Esophagus squamous epithelium (tissue), 4 donors: ENCODE measurements at regions not wholly inside any gene's neighbourhood (a gene's known extent, or its start where the extent isn't known, plus 50 kb on each side); places are given as distances from the start of the nearest gene placed in this dataset.

Experiments used
- CTCF ChIP-seq, 6 experiments: fragments of 450-650 bp in 4 of 6; fragments of 200-600 bp in 2 of 6; sonication (generic) in 2 of 6; IDR thresholded peaks; one replicate each; pipeline ENCODE4 v1.5.1; 2016 to 2019; ENCODE audit warnings: antibody characterized with exemption in 6 of 6, mild to moderate bottlenecking in 4 of 6, moderate library complexity in 4 of 6
- POLR2A ChIP-seq, 4 donors: fragments of 450-650 bp; IDR thresholded peaks; one replicate each; pipeline ENCODE4 v1.6.1; 2017; ENCODE audit warnings: antibody characterized with exemption in 4 of 4, mild to moderate bottlenecking in 4 of 4, moderate library complexity in 3 of 4

GRCh38 chr13:110991991-110992508, 77.2 kb upstream of the ANKRD10 start:
- TF ChIP-seq CTCF (IDR thresholded peaks at IDR 0.05) (no peak), POLR2A (IDR thresholded peaks at IDR 0.05) (no peak)
